WI38 (cell line): ENCODE measurements at regions not wholly inside any gene's neighbourhood (a gene's known extent, or its start where the extent isn't known, plus 50 kb on each side); places are given as distances from the start of the nearest gene placed in this dataset.

Experiments
- H3K4me3 ChIP-seq: 2 replicates; pipeline ENCODE4 v1.5.1; 2011; ENCODE audit warnings: low read depth, mild to moderate bottlenecking, control low read depth, low read length
- TF ChIP-seq, protein P1 (sequence below): IDR thresholded peaks from 2 replicates; pipeline ENCODE4 v1.5.1; 2012; ENCODE audit warnings: low read depth, mild to moderate bottlenecking, control low read depth, low read length

- TF ChIP-seq, protein P1, sequence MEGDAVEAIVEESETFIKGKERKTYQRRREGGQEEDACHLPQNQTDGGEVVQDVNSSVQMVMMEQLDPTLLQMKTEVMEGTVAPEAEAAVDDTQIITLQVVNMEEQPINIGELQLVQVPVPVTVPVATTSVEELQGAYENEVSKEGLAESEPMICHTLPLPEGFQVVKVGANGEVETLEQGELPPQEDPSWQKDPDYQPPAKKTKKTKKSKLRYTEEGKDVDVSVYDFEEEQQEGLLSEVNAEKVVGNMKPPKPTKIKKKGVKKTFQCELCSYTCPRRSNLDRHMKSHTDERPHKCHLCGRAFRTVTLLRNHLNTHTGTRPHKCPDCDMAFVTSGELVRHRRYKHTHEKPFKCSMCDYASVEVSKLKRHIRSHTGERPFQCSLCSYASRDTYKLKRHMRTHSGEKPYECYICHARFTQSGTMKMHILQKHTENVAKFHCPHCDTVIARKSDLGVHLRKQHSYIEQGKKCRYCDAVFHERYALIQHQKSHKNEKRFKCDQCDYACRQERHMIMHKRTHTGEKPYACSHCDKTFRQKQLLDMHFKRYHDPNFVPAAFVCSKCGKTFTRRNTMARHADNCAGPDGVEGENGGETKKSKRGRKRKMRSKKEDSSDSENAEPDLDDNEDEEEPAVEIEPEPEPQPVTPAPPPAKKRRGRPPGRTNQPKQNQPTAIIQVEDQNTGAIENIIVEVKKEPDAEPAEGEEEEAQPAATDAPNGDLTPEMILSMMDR, result no peak
- no peak overlapping the region for H3K4me3 ChIP-seq
Observed at GRCh38 chr10:117652228-117653169, 110.0 kb downstream of the EMX2 start.

GRCh38 chr10:117653170-117653515 lies 110.6 kb downstream of the EMX2 start:
- TF ChIP-seq, protein P1, result no peak
- H3K4me3 ChIP-seq, result no peak overlapping the region

- TF ChIP-seq, protein P1, result no peak
- no peak overlapping the region for H3K4me3 ChIP-seq
Observed at GRCh38 chr10:117654105-117654504, 111.6 kb downstream of the EMX2 start.

DNA sequence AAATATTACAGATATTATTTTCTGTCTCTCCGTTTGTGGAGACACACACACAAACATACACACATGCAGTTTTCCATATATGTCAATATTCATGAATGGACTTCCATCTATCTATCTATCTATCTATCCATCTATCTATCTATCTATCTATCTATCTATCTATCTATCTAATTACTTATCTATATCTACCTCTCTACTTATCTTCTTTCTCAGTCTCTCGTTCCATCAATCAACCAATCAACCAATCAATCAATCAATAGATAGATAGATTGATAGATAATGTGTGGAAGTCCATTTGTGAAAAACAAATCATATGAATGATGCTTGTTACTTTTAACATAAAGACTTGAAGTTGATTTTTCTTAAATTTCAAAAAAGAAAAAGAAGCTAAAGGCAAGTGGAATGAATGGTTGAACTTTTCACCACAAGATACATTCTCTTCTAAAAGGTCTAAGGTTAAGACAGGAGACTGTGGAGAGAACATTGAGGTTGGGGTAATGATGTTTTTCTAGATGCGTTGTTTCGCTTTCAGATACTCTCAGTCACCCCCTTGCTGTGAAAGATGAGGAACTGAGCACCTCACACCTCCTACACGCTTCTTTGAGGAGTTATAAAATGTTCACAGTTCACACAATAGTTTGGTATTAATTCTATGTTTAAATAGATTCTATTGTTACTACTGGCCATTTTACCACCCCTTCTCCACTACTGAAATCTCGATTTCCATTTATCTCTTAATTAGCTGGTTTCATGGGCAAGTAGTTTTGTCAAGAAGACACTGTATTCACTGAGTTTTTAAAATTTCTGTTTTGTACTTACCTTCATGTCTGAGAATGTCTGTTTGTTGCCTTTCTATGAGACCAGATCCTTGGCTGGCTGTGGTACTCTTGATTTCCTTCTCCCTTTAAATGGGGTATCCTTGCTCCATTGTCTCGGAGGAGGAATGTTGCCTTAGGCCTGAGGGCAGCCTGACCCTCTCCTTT lies 114.1 kb downstream of the EMX2 start:
- TF ChIP-seq, protein P1, result no peak

GRCh38 chr10:117661316-117661715 lies 118.8 kb downstream of the EMX2 start:
- TF ChIP-seq, protein P1, result no peak

More for the DNA sequence above, 114.1 kb downstream of the EMX2 start:
- no peak overlapping the region for H3K4me3 ChIP-seq

GRCh38 chr10:117662126-117662525 lies 119.6 kb downstream of the EMX2 start:
- TF ChIP-seq, protein P1, result no peak
- no peak overlapping the region for H3K4me3 ChIP-seq

More at GRCh38 chr10:117661316-117661715, 118.8 kb downstream of the EMX2 start:
- H3K4me3 ChIP-seq, result no peak overlapping the region
